Stomach (tissue), 8 donors: ENCODE measurements at regions not wholly inside any gene's neighbourhood (a gene's known extent, or its start where the extent isn't known, plus 50 kb on each side); places are given as distances from the start of the nearest gene placed in this dataset.

Experiments used
- DNase-seq, 2 donors: peaks; one replicate each; pipeline versions ENCODE4 v3.0.0 to v3.0.0-alpha.2; 2013 to 2019
- H3K27ac ChIP-seq, 5 donors: fragments of 200-600 bp in 4 of 5; sonication (generic) in 4 of 5; one replicate each; pipeline ENCODE4 v1.5.1; 2013 to 2019; ENCODE audit warnings: mild to moderate bottlenecking in 1 of 5, moderate library complexity in 1 of 5
- H3K27me3 ChIP-seq, 3 donors: fragments of 200-600 bp; sonication (generic); one replicate each; pipeline ENCODE4 v1.5.1; 2017 to 2019; ENCODE audit warnings: mixed run types in 1 of 3
- H3K36me3 ChIP-seq, 4 donors: fragments of 200-600 bp; sonication (generic); 1 replicate in 3 of 4; 2 replicates in 1 of 4; pipeline ENCODE4 v1.5.1; 2016 to 2019
- H3K4me1 ChIP-seq, 4 donors: fragments of 200-600 bp; sonication (generic); one replicate each; pipeline ENCODE4 v1.5.1; 2016 to 2019
- H3K4me3 ChIP-seq, 4 donors: fragments of 200-600 bp; sonication (generic) in 3 of 4; one replicate each; pipeline ENCODE4 v1.5.1; 2016 to 2019; ENCODE audit warnings: mild to moderate bottlenecking in 1 of 4
- H3K9me3 ChIP-seq, 4 donors: fragments of 200-600 bp; sonication (generic); one replicate each; pipeline ENCODE4 v1.5.1; 2016 to 2019
- EP300 ChIP-seq: sonication (generic); formaldehyde crosslinking; IDR thresholded peaks from one replicate; pipeline ENCODE4 v1.6.1; 2017; ENCODE audit warnings: antibody characterized with exemption
- POLR2A ChIP-seq, 4 donors: fragments of 450-650 bp; IDR thresholded peaks; one replicate each; pipeline ENCODE4 v1.6.1; 2016; ENCODE audit warnings: antibody characterized with exemption in 4 of 4, control low read depth in 2 of 4, mild to moderate bottlenecking in 1 of 4, moderate library complexity in 1 of 4
- POLR2AphosphoS5 ChIP-seq, 3 donors: sonication (generic); formaldehyde crosslinking; IDR thresholded peaks; one replicate each; pipeline ENCODE4 v1.6.1; 2016; ENCODE audit warnings: antibody characterized with exemption in 3 of 3
- WGBS, 5 donors: extraction: QIAGEN DNeasy Blood & Tissue Kit in 3 of 5; methylation state at CpG; one replicate each; pipeline versions ENCODE4 v1.1.5 to v1.1.7; 2013 to 2018; 5-methylcytosine and 5-hydroxymethylcytosine counted together
- intact Hi-C: fragments of 100-400 bp; cut with DNase I; formaldehyde crosslinking; loops from one replicate; pipeline ENCODE4 v1.15.1; 2023; ENCODE audit warnings: low total_unique reads
- TF ChIP-seq, protein P1 (sequence below), 7 experiments: fragments of 450-650 bp in 4 of 7; fragments of 200-600 bp in 3 of 7; sonication (generic) in 3 of 7; IDR thresholded peaks; one replicate each; pipeline ENCODE4 v1.5.1; 2016 to 2019; ENCODE audit warnings: antibody characterized with exemption in 7 of 7, control low read depth in 2 of 7, mild to moderate bottlenecking in 1 of 7
- donor health status: healthy with polysubstance abuse.
- donor health status: Bipolar disorder and iron deficiency.
- donor health status: healthy.

DNA sequence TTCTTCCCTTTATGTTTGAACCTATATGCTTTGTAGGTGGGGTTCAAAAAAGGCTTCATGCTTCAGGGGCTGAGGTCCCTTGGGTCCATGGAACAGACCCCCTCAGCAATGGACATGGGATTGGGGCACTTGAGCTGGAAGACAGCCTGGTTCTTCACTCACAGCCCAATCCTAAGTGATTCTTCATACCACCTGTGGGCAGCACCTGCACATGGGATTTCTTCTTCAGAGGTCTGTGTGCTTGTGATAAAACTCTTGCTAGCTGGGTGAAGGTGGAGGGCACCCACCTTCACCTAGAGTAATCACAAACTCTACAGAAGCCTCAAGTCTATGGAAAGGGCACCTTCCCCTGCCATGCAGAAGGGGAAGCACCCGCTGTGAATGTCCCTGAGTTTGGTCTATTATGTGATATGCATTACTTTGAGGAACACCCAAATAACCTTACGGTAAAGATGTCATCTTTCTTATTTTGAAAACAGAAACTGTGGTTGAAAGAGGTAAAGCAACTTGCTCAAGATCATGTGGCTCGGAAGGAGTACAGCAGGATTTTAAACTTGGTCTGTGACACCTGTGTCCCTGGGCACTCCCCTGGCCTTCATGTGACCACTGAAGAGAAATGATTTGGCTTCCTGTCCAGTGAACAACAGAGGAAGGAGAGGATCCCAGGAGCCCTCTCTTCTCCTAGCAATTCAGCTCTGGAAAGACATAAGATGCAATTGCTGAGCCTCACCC is 469.5 kb upstream of the ZMIZ1 start:
- no peaks in the 10 kb centered on the region for H3K27me3 ChIP-seq
- H3K36me3 ChIP-seq = no peaks in the 10 kb centered on the region
- intact Hi-C loops = no loop called here
- DNase-seq = no peak
- H3K4me1 ChIP-seq = no peaks in the 10 kb centered on the region
- H3K9me3 ChIP-seq = no peaks in the 10 kb centered on the region
- no peak overlapping the region for H3K27ac ChIP-seq
- 80 to 94% (median 89%) methylated on average over 3 of the region's 3 CpGs for WGBS, 5 donors
- TF ChIP-seq, protein P1, sequence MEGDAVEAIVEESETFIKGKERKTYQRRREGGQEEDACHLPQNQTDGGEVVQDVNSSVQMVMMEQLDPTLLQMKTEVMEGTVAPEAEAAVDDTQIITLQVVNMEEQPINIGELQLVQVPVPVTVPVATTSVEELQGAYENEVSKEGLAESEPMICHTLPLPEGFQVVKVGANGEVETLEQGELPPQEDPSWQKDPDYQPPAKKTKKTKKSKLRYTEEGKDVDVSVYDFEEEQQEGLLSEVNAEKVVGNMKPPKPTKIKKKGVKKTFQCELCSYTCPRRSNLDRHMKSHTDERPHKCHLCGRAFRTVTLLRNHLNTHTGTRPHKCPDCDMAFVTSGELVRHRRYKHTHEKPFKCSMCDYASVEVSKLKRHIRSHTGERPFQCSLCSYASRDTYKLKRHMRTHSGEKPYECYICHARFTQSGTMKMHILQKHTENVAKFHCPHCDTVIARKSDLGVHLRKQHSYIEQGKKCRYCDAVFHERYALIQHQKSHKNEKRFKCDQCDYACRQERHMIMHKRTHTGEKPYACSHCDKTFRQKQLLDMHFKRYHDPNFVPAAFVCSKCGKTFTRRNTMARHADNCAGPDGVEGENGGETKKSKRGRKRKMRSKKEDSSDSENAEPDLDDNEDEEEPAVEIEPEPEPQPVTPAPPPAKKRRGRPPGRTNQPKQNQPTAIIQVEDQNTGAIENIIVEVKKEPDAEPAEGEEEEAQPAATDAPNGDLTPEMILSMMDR (IDR thresholded peaks at IDR 0.05) = no peak
- no peak for TF ChIP-seq POLR2AphosphoS5 (IDR thresholded peaks at IDR 0.05)
- TF ChIP-seq EP300 = no peak
- H3K4me3 ChIP-seq = no peak overlapping the region

DNA sequence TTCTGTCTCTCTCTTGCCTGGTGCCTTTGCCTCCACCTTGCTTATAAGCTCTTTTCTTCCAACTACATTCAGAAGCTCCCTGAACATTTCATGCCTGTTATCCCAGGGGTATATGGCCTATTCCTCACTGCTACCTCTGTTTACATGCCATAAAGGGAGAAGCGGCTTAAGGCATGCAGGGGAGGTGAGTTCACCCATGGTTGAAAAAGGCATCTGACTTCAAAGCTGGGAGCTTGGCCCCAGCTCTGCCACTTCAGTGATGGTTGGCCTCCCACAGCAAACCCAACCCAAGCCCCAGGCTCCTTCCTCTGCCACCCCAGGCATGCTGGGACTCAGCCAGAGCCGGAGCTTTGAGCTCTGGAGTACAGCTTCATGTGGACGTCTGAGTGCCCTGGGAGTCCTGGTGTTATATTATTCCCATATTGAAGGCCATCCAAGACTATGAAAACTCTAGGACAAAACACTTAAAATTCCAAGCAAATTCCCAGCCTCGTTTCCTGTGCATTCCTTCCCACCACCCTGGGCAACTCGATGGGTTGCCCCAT is 468.6 kb upstream of the ZMIZ1 start:
- Histone ChIP-seq H3K27ac (no peak overlapping the region), H3K36me3 (no peaks in the 10 kb centered on the region), H3K4me3 (no peak overlapping the region), H3K27me3 (no peaks in the 10 kb centered on the region), H3K9me3 (no peaks in the 10 kb centered on the region), H3K4me1 (no peaks in the 10 kb centered on the region)
- WGBS, 5 donors = 70 to 83% (median 81%) methylated on average over 5 of the region's 5 CpGs
- no peak for DNase-seq
- TF ChIP-seq EP300 (no peak), POLR2A (IDR thresholded peaks at IDR 0.05) (no peak), POLR2AphosphoS5 (IDR thresholded peaks at IDR 0.05) (no peak)
- TF ChIP-seq, protein P1 (IDR thresholded peaks at IDR 0.05) = no peak
- intact Hi-C loops = no loop called here

DNA sequence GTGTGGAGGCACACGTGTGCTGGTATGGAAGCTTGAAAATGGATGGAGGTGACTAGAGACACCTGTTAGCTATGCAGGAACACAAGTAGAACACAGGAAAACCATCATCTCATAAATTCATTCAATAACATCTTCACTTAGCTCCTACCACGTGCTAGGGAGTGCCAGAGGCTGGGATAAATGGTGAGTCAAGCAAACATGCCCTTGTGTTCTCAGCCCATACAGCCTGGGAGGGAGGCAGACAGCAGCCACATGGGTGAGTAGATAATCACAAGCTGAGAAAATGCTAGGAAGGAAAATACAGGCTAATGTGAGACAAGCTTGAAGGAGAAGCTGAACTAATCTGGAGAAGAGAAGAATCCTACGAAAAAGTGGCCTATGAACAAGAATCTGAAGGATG is 468.0 kb upstream of the ZMIZ1 start:
- no peaks in the 10 kb centered on the region for H3K4me1 ChIP-seq
- H3K27ac ChIP-seq = no peak overlapping the region
- H3K4me3 ChIP-seq = no peak overlapping the region
- TF ChIP-seq POLR2A (IDR thresholded peaks at IDR 0.05) (no peak), POLR2AphosphoS5 (IDR thresholded peaks at IDR 0.05) (no peak), EP300 (no peak)
- TF ChIP-seq, protein P1 (IDR thresholded peaks at IDR 0.05) = no peak
- intact Hi-C loops = no loop called here
- no peaks in the 10 kb centered on the region for H3K27me3 ChIP-seq
- no peaks in the 10 kb centered on the region for H3K9me3 ChIP-seq
- H3K36me3 ChIP-seq = no peaks in the 10 kb centered on the region
- DNase-seq = no peak
- 68 to 76% (median 74%) methylated on average over 3 of the region's 3 CpGs for WGBS, 5 donors

DNA sequence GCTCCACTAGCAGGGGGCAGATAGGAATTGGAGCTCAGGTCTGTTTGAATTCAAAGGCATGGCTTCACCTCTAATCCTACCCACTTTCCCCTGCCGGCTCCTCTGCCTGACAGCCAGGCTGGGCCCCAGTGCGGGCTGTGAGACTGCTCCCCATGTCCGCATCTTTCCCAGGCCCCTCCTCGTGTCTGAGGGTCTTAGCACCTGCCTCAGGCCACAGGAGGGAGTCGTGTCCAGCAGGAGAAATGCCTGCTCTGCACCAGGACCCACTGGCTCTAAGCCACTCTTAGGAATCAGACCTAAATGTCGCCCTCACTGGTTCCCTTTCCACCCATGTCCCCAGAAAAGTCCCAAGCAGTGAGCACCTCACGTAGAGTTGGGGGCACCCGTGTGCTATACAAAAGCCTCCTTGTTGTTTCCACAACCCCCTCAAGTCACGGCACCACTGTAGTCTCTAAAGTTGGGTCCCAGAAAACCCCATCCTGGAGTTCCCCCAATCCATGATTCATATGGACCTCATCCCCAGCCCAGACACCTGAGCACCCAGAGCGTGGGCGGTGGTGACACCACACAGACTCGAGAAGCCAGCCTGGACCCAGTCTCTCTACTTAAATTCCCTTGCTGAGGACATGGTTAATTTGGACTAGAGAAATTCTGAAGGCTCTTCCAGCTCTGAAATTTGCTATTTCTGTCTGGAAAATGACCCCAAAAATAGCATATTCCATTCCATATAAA is 466.4 kb upstream of the ZMIZ1 start:
- no peak for DNase-seq
- no peak overlapping the region for H3K27ac ChIP-seq
- no peaks in the 10 kb centered on the region for H3K36me3 ChIP-seq
- TF ChIP-seq EP300 (no peak), POLR2AphosphoS5 (IDR thresholded peaks at IDR 0.05) (no peak), POLR2A (IDR thresholded peaks at IDR 0.05) (no peak)
- TF ChIP-seq, protein P1 (IDR thresholded peaks at IDR 0.05) = no peak
- 86 to 91% (median 88%) methylated on average over 10 to 12 of the region's 12 CpGs for whole genome bisulfite sequencing, 5 donors
- no peaks in the 10 kb centered on the region for H3K27me3 ChIP-seq
- H3K4me1 ChIP-seq = no peaks in the 10 kb centered on the region
- intact Hi-C loops = no loop called here
- no peak overlapping the region for H3K4me3 ChIP-seq
- H3K9me3 ChIP-seq = no peaks in the 10 kb centered on the region
